ENCODE measurements at regions not wholly inside any gene's neighbourhood (a gene's known extent, or its start where the extent isn't known, plus 50 kb on each side); places are given as distances from the start of the nearest gene placed in this dataset.

DNA sequence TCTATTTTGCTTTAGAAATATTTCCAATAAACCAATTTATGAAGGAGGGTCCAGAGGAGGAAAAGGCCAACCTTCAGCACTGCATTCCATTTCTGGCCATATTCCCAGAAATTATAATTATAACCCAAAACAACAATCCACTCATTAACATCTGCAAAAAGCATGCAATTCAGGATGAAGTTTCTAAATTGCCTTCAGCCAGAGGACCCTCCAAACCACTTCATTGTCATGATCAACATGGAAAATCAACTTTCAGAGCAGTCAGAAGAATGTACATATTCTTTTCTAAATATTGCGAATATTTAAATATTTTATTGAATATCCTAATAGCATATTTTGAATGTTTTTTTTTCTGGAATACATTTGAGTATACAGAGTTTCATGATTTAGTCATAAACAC, 332.6 kb upstream of the TMEM132C start:
- TF ChIP-seq RAD21 (conservative IDR thresholded peaks at IDR 0.05) (no peak), TAF1 (IDR thresholded peaks at IDR 0.05; ENCODE audit: low read depth) (no peak), POLR2AphosphoS5 (IDR thresholded peaks at IDR 0.05) (no peak), EZH2 (IDR thresholded peaks at IDR 0.05; ENCODE audit: borderline replicate concordance, insufficient read depth, low read length, poor library complexity, severe bottlenecking) (no peak), EP300 (conservative IDR thresholded peaks at IDR 0.05; ENCODE audit: poor library complexity, severe bottlenecking) (no peak)
- TF ChIP-seq, protein P1, sequence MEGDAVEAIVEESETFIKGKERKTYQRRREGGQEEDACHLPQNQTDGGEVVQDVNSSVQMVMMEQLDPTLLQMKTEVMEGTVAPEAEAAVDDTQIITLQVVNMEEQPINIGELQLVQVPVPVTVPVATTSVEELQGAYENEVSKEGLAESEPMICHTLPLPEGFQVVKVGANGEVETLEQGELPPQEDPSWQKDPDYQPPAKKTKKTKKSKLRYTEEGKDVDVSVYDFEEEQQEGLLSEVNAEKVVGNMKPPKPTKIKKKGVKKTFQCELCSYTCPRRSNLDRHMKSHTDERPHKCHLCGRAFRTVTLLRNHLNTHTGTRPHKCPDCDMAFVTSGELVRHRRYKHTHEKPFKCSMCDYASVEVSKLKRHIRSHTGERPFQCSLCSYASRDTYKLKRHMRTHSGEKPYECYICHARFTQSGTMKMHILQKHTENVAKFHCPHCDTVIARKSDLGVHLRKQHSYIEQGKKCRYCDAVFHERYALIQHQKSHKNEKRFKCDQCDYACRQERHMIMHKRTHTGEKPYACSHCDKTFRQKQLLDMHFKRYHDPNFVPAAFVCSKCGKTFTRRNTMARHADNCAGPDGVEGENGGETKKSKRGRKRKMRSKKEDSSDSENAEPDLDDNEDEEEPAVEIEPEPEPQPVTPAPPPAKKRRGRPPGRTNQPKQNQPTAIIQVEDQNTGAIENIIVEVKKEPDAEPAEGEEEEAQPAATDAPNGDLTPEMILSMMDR (IDR thresholded peaks at IDR 0.05; ENCODE audit: poor library complexity, severe bottlenecking) = no peak
